ENCODE measurements at regions not wholly inside any gene's neighbourhood (a gene's known extent, or its start where the extent isn't known, plus 50 kb on each side); places are given as distances from the start of the nearest gene placed in this dataset.

- CTCF ChIA-PET = no interaction called here
- Histone ChIP-seq H3K4me3 (ENCODE audit: low read depth, low read length) (no peak overlapping the region), H3K36me3 (ENCODE audit: control insufficient read depth, insufficient read depth, low read length) (no peaks in the 10 kb centered on the region), H3K27me3 (ENCODE audit: control insufficient read depth, insufficient read depth, low read length) (no peaks in the 10 kb centered on the region)
- POLR2A ChIA-PET = no interaction called here
- TF ChIP-seq CTCF (IDR thresholded peaks at IDR 0.05; ENCODE audit: insufficient read depth, low read depth, low read length) = no peak
- DNase-seq (ENCODE audit: low read depth) = no peak
Measured at GRCh38 chr5:35341189-35341588, 110.9 kb upstream of the PRLR start.

- TF ChIP-seq CTCF (IDR thresholded peaks at IDR 0.05; ENCODE audit: insufficient read depth, low read depth, low read length) = no peak
- no peaks in the 10 kb centered on the region for H3K36me3 ChIP-seq (ENCODE audit: control insufficient read depth, insufficient read depth, low read length)
- CTCF ChIA-PET = no interaction called here
- H3K4me3 ChIP-seq (ENCODE audit: low read depth, low read length) = no peak overlapping the region
- no peak for DNase-seq (ENCODE audit: low read depth)
- no peaks in the 10 kb centered on the region for H3K27me3 ChIP-seq (ENCODE audit: control insufficient read depth, insufficient read depth, low read length)
- POLR2A ChIA-PET = no interaction called here
Measured at GRCh38 chr5:35339616-35340100, 109.4 kb upstream of the PRLR start.

- Histone ChIP-seq H3K36me3 (ENCODE audit: control insufficient read depth, insufficient read depth, low read length) (no peaks in the 10 kb centered on the region), H3K4me3 (ENCODE audit: low read depth, low read length) (no peak overlapping the region), H3K27me3 (ENCODE audit: control insufficient read depth, insufficient read depth, low read length) (no peaks in the 10 kb centered on the region)
- CTCF ChIA-PET = no interaction called here
- no peak for DNase-seq (ENCODE audit: low read depth)
- POLR2A ChIA-PET = no interaction called here
- TF ChIP-seq CTCF (IDR thresholded peaks at IDR 0.05; ENCODE audit: insufficient read depth, low read depth, low read length) = no peak
Measured at GRCh38 chr5:35339006-35339405, 108.7 kb upstream of the PRLR start.

- ChIA-PET CTCF (no interaction called here), POLR2A (no interaction called here)
- Histone ChIP-seq H3K36me3 (ENCODE audit: control insufficient read depth, insufficient read depth, low read length) (no peaks in the 10 kb centered on the region), H3K27me3 (ENCODE audit: control insufficient read depth, insufficient read depth, low read length) (no peaks in the 10 kb centered on the region), H3K4me3 (ENCODE audit: low read depth, low read length) (no peak overlapping the region)
- TF ChIP-seq CTCF (IDR thresholded peaks at IDR 0.05; ENCODE audit: insufficient read depth, low read depth, low read length) = no peak
- no peak for DNase-seq (ENCODE audit: low read depth)
Measured at GRCh38 chr5:35338157-35338453, 107.8 kb upstream of the PRLR start.

- no peaks in the 10 kb centered on the region for H3K36me3 ChIP-seq (ENCODE audit: control insufficient read depth, insufficient read depth, low read length)
- TF ChIP-seq CTCF (IDR thresholded peaks at IDR 0.05; ENCODE audit: insufficient read depth, low read depth, low read length) = no peak
- ChIA-PET POLR2A (no interaction called here), CTCF (interaction anchor here (1.3 kb wide), 1 partner anchor 21 kb away, joined by 3 read pairs; no protein-coding TSS in a partner anchor)
- no peak for DNase-seq (ENCODE audit: low read depth)
- H3K4me3 ChIP-seq (ENCODE audit: low read depth, low read length) = no peak overlapping the region
- no peaks in the 10 kb centered on the region for H3K27me3 ChIP-seq (ENCODE audit: control insufficient read depth, insufficient read depth, low read length)
Measured at GRCh38 chr5:35337340-35338156, 107.3 kb upstream of the PRLR start.
